ENCODE measurements at regions not wholly inside any gene's neighbourhood (a gene's known extent, or its start where the extent isn't known, plus 50 kb on each side); places are given as distances from the start of the nearest gene placed in this dataset.

DNA sequence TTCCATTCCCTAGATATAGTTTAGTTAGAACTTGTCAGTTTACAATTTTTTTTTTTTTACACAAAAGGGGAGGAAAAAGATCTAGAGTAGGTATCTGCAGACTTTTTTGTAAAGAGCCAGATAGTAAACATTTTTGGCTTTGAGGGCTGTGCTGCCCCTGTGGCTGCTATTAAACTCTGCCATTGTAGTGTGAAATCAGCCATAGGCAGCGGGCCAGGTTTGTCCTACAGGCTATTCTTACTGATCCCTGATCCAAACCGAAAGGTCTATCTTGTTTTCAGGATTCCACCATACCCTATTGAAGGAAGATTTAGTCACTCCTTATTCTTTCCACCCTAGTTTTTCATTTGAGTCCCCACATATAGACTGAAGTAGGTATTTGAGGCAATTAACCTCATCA, 203.4 kb downstream of the RND3 start:
- DNase-seq, result no peak
- peaks cover 0 to 2% (median 2%) of the 10 kb centered on the region in 3 donors for H3K27me3 Mint-ChIP-seq (ENCODE audit: low read depth in 3 of 3)
- H3K4me1 Mint-ChIP-seq, result no peaks in the 10 kb centered on the region
- no peak overlapping the region for H3K4me3 Mint-ChIP-seq
- H3K36me3 Mint-ChIP-seq, result no peaks in the 10 kb centered on the region
- peaks cover 4 to 30% (median 11%) of the 10 kb centered on the region in 6 donors for H3K9me3 Mint-ChIP-seq
- no peak overlapping the region for H3K27ac Mint-ChIP-seq

DNA sequence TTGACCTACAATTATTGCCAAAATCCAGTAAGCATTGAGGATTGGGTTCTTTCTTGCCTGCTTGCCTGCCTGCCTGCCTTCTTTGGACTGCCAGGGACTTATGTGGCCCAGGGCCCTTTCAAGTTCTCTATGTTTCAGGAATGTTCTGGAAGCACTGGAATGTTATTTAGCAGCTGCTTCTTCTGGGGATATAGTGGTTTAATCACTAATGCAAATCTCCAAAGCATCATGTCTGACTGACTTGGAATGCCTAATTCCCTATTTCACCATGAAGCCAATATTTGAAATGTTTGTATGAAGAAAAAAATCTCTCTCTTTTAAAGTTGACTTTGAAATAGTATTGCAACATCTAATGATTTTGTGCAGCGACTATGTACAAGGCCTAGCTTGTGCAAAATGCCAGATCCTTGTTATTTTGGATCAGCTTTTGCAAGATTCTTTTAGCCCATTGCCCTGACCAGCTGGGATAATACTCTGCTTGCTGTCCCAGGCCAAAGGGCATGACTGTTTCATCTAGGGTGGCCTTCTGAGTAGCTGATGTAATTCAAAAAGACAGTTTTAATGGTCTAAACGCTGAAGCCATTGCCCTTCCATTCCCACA, 204.6 kb downstream of the RND3 start:
- Mint-ChIP-seq H3K27me3 (ENCODE audit: low read depth in 3 of 3) (peaks cover 0 to 2% (median 2%) of the 10 kb centered on the region in 3 donors), H3K4me1 (no peaks in the 10 kb centered on the region), H3K4me3 (no peak overlapping the region), H3K9me3 (peaks cover 6 to 25% (median 11%) of the 10 kb centered on the region in 6 donors), H3K36me3 (no peaks in the 10 kb centered on the region), H3K27ac (no peak overlapping the region)
- no peak for DNase-seq

DNA sequence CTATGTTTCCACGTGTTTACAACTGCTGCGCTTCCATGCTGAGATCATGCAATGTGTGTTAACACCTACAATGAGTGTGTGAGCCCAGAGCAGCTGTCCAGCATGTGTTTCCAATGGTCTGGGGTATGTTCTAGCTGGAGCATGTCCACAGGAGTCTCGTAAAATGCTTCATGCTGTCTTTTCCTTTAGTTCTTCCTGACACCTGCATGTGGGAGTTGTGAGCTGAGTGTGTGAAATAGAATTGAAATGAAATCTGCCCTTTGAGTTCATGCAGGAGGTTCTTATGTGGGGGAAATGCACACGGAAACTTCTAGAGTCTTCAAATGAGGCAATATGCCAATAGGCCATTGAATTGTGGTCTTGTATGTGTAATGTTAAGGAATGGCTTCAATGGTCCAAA, 205.1 kb downstream of the RND3 start:
- Mint-ChIP-seq H3K9me3 (peaks cover 9 to 27% (median 14%) of the 10 kb centered on the region in 6 donors), H3K27ac (no peak overlapping the region), H3K27me3 (ENCODE audit: low read depth in 3 of 3) (peaks cover 0 to 2% (median 2%) of the 10 kb centered on the region in 3 donors), H3K4me3 (no peak overlapping the region), H3K4me1 (no peaks in the 10 kb centered on the region), H3K36me3 (no peaks in the 10 kb centered on the region)
- no peak for DNase-seq

DNA sequence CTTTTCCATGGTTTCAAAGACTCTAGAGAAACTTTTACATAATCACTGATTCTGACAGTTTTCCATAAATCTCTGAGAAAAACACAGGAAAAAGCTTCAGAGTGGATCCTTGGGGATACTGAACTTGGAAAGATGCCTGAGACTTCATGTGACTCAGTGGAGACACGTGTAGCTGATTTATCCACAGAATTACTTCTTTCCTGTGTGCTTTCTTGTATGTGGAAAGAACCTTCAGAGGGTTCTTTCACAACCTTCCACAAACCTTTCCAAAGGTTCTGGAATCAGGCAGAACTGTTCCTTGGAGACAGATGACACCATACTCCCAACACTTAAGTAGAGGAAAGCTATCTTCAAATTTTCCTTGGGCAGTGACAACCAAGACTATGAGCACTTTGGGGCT, 207.2 kb downstream of the RND3 start:
- H3K9me3 Mint-ChIP-seq, result peaks cover 15 to 44% (median 23%) of the 10 kb centered on the region in 6 donors
- H3K27me3 Mint-ChIP-seq (ENCODE audit: low read depth in 3 of 3), result peaks cover 0 to 5% (median 2%) of the 10 kb centered on the region in 3 donors
- no peaks in the 10 kb centered on the region for H3K36me3 Mint-ChIP-seq
- no peaks in the 10 kb centered on the region for H3K4me1 Mint-ChIP-seq
- no peak for DNase-seq
- H3K4me3 Mint-ChIP-seq, result no peak overlapping the region
- H3K27ac Mint-ChIP-seq, result no peak overlapping the region

DNA sequence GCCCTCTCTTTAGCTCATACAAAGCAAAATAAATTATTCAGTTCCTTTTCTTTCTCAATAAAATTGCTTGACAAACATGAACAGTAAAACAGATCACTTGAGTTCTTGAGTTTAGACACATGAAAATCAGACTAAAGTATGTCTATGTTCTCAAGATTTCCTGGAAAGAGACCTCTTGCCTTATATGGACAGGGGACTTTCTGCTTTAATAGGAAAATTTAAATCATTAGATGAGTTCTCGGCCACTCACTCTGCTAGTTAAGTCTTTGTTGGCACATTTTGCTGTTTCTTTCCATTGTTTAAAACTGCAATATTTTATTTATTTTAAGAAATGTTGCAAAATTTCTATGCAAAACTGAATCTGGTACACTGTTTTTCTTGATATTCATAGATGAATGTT, 207.8 kb downstream of the RND3 start:
- Mint-ChIP-seq H3K27ac (no peak overlapping the region), H3K36me3 (no peaks in the 10 kb centered on the region), H3K4me1 (no peaks in the 10 kb centered on the region)

DNA sequence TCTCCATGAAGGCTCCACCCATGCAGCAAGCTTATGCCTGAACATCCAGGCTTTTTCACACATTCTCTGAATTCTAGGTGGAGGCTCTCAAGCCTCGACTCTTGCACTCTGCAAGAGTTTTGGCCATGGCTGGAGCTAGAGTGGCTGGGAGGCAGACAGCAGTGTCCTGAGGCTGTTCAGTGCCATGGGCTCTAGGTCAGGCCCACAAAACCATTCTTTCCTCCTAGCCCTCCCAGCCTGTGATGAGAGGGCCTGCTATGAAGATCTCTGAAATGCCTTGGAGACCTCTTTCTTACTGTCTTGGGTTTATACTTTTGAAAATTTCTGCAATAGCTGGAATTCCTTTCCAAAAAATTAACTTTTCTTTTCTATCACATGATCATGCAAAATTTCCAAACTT, 210.7 kb downstream of the RND3 start:
- Mint-ChIP-seq H3K4me1 (no peaks in the 10 kb centered on the region), H3K36me3 (no peaks in the 10 kb centered on the region), H3K9me3 (peaks cover 13 to 56% (median 23%) of the 10 kb centered on the region in 6 donors), H3K4me3 (no peak overlapping the region), H3K27me3 (ENCODE audit: low read depth in 3 of 3) (peaks cover 0 to 5% (median 0%) of the 10 kb centered on the region in 3 donors), H3K27ac (no peak overlapping the region)
- no peak for DNase-seq

More for the DNA sequence above, 207.8 kb downstream of the RND3 start:
- Mint-ChIP-seq H3K27me3 (ENCODE audit: low read depth in 3 of 3) (peaks cover 0 to 5% (median 2%) of the 10 kb centered on the region in 3 donors), H3K9me3 (peaks cover 13 to 49% (median 25%) of the 10 kb centered on the region in 6 donors), H3K4me3 (no peak overlapping the region)
- no peak for DNase-seq

DNA sequence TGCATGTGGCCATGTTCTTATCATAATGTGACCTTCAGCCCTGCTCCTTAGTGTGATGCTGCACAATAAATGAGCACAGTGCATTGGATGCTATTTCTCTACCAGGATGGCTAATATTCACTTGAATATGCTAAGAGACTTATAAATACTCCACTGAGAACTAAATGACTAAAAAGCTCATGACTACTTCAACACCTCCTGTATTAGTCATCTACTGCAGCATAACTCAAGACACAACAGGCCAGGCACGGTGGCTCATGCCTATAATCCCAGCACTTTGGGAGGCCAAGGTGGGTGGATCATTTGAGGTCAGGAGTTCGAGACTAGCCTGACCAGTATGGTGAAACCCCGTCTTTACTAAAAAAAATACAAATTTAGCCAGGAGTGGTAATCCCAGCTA, 213.4 kb downstream of the RND3 start:
- Mint-ChIP-seq H3K4me1 (no peaks in the 10 kb centered on the region), H3K27ac (no peak overlapping the region), H3K9me3 (peaks cover 13 to 44% (median 22%) of the 10 kb centered on the region in 6 donors), H3K36me3 (no peaks in the 10 kb centered on the region), H3K4me3 (no peak overlapping the region), H3K27me3 (ENCODE audit: low read depth in 3 of 3) (peaks cover 0 to 3% (median 0%) of the 10 kb centered on the region in 3 donors)
- DNase-seq, result no peak

DNA sequence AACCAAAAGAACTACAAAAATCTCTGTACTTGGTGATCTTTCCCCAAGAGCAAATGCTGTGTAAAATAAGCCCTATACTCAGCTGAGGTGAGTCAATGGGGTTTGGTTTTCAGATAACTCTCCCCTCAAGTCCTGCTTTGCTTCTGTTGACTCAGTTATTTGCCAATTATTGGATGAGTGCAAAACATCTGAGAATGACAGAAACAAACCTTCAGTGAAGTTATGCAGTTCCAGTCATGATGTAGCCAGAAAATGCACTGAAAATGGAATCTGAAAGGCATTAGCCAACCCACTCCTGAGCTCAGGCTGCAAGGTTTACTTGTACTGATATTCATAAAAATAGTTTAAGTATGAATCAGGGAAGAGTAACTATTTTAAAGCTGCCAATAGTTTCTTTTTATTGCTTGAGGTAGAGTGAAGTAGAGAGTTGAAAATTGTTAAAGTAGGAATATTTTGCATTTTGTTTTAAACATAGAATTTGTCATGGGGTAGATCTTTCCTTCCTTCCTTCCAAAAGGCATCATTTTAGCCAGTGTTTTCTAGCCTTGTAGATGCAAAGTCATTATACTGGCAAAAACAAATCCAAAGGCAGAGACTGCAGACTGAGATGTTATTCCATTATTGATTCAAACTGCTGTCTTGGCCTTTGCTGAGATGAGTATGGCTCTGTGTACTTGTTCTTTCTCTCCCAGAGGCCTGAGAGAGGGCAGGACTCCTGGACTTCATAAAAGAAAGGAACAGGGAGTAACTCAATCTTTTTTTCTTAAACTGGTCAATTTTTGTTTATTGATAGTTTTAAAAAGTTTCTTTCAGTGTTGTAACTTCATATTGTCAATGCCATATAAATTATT, 215.3 kb downstream of the RND3 start:
- Mint-ChIP-seq H3K36me3 (no peaks in the 10 kb centered on the region), H3K9me3 (peaks cover 10 to 45% (median 19%) of the 10 kb centered on the region in 6 donors), H3K27me3 (ENCODE audit: low read depth in 3 of 3) (peaks cover 0 to 2% (median 1%) of the 10 kb centered on the region in 3 donors), H3K4me3 (no peak overlapping the region), H3K27ac (no peak overlapping the region), H3K4me1 (no peaks in the 10 kb centered on the region)
- DNase-seq, result no peak

DNA sequence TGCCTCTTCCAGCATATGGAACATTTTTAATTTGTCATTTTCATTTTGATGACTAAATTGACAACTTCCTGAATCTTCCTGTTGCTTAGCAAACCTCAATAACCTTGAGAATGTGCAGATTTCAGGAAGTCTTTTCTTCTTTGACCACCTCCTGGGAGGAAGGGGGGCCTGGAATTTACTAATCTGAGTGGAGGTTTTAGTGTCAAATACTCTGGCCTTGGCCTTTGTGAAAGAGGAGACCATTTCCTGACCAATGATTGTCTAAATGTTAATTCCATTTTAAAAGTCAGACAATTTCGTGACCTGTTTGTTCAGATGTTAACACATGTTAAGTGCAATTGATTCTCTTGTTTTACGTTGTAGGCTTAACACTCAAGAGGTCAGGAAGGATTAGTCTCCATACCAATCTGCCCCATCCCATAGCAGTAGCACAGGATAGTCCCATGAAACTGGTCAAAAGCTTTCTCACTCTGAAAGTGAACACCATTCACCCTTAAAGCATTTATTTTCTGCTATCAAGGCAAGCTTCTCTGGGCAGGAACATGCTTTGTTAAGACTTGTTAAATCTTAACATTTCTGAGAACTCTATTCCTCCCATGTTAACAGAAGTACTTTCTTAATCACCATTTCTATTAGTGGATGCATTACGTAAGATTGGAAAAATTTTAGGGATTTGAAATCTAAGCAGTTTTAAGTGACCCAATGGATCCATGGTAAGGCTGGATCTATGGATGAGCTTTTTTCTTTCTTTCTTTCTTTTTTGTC, 219.6 kb downstream of the RND3 start:
- no peaks in the 10 kb centered on the region for H3K4me1 Mint-ChIP-seq
- DNase-seq, result no peak
- H3K27ac Mint-ChIP-seq, result no peak overlapping the region
- H3K27me3 Mint-ChIP-seq (ENCODE audit: low read depth in 3 of 3), result peaks cover 0 to 3% (median 0%) of the 10 kb centered on the region in 3 donors
- H3K36me3 Mint-ChIP-seq, result no peaks in the 10 kb centered on the region
- H3K9me3 Mint-ChIP-seq, result peaks cover 4 to 15% (median 10%) of the 10 kb centered on the region in 6 donors
- no peak overlapping the region for H3K4me3 Mint-ChIP-seq

DNA sequence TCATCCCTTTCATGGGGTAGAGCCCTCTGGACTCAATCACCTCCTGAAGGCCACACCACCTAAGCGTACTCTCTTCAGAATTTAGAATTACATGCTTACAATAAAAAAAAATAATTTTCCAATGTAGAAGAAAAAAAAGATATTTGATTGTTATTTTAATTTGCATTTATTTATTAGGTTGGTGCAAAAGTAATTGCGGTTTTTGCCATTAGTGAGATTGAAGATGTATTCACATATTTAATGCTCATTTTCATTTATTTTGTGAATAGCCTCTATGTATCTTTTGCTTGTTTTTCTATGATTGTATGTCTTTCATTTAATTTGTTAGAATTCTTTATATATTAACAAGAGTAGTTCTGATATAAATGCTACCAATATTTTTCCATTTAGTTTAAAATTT, 220.5 kb downstream of the RND3 start:
- Mint-ChIP-seq H3K36me3 (no peaks in the 10 kb centered on the region), H3K27me3 (ENCODE audit: low read depth in 3 of 3) (peaks cover 0 to 3% (median 0%) of the 10 kb centered on the region in 3 donors), H3K4me3 (no peak overlapping the region), H3K27ac (no peak overlapping the region), H3K4me1 (no peaks in the 10 kb centered on the region), H3K9me3 (peaks cover 7 to 15% (median 9%) of the 10 kb centered on the region in 6 donors)
- no peak for DNase-seq

DNA sequence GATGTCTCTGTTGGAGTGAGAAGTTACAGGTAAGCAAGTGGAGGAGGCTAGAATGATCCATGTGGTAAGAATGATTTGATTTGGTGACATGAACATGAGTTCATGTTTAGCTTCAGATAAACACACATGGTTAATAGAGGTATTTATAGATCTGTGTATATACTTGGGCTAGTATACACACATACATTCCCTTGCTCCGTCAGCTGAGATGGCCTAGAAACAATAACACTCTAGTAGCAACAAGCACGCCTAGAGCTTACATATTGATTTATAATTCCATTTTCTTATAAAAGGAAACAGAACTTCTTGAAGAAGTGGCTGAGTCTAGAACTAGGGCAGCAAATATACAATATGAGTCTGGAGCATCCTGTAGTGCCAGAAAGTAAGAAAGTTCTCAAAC, 223.0 kb downstream of the RND3 start:
- Mint-ChIP-seq H3K36me3 (no peaks in the 10 kb centered on the region), H3K27me3 (ENCODE audit: low read depth in 3 of 3) (peaks cover 0 to 3% (median 0%) of the 10 kb centered on the region in 3 donors), H3K4me3 (no peak overlapping the region), H3K9me3 (peaks cover 6 to 27% (median 8%) of the 10 kb centered on the region in 6 donors), H3K4me1 (no peaks in the 10 kb centered on the region), H3K27ac (no peak overlapping the region)
- no peak for DNase-seq

DNA sequence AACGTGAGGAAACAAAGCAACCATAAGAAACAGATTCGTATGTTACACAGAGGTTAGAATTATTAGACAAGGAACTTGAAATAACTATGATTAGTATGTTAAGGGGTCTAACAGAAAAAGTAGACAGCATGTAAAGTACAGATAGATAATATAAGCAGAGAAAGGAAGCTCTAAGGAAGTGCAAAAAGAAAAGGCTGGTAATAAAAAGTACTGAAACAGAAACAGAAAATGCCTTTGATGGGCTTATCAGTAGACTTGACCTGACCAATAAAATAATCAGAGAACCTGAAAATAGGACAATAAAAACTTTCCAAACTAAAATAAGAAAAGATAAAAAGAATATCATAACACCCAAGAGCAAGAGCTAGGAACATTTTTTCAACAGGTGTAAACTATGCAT, 225.8 kb downstream of the RND3 start:
- H3K27me3 Mint-ChIP-seq (ENCODE audit: low read depth in 3 of 3), result peaks cover 0 to 2% (median 0%) of the 10 kb centered on the region in 3 donors
- H3K4me3 Mint-ChIP-seq, result no peak overlapping the region
- no peak overlapping the region for H3K27ac Mint-ChIP-seq
- no peaks in the 10 kb centered on the region for H3K36me3 Mint-ChIP-seq
- peaks cover 3 to 28% (median 13%) of the 10 kb centered on the region in 6 donors for H3K9me3 Mint-ChIP-seq
- no peak for DNase-seq
- H3K4me1 Mint-ChIP-seq, result no peaks in the 10 kb centered on the region

DNA sequence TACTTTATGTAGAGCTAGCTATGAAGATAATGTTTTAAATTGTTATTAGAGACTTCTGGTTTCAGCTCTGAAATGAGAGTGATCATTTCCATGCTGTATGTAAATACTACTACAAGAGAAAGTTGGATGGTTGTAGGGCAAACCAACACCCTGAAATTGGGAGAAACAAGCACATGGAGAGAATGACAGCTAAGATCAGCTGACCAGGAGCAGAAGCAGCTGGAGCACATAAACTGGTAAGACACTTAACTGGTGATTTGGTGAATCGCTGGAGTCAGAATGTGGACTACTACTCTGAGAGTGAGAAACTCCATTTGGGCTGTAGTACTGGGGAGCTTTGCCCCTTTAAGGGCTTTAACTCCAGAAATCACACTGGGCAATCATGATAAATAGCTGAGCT, 226.8 kb downstream of the RND3 start:
- H3K4me1 Mint-ChIP-seq, result no peaks in the 10 kb centered on the region

DNA sequence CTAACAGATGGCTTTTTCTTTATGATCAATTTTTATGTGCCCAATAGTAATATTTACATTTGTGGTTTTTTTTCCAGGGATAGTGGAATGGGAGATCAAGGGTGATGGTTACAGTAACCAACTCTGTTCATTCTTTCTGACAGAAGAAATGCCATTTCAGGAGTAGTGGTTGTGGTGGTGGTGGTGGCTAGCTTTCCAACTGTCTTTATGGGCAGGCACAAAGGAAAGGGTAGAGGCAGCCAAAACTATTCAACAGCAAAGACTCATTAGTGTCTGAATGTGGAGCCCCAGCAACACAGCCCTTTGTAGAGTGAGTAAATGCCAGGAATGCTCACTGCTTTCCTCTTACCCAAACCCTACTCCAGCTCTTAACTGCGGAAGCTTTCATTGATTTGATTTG, 227.7 kb downstream of the RND3 start:
- no peaks in the 10 kb centered on the region for H3K36me3 Mint-ChIP-seq
- peaks cover 0 to 2% (median 0%) of the 10 kb centered on the region in 3 donors for H3K27me3 Mint-ChIP-seq (ENCODE audit: low read depth in 3 of 3)
- H3K4me3 Mint-ChIP-seq, result no peak overlapping the region
- no peak overlapping the region for H3K27ac Mint-ChIP-seq
- H3K4me1 Mint-ChIP-seq, result no peaks in the 10 kb centered on the region
- no peak for DNase-seq
- H3K9me3 Mint-ChIP-seq, result peaks cover 2 to 28% (median 15%) of the 10 kb centered on the region in 6 donors

More for the DNA sequence above, 226.8 kb downstream of the RND3 start:
- Mint-ChIP-seq H3K4me3 (no peak overlapping the region), H3K27me3 (ENCODE audit: low read depth in 3 of 3) (peaks cover 0 to 2% (median 0%) of the 10 kb centered on the region in 3 donors), H3K36me3 (no peaks in the 10 kb centered on the region), H3K9me3 (peaks cover 3 to 28% (median 13%) of the 10 kb centered on the region in 6 donors), H3K27ac (no peak overlapping the region)
- no peak for DNase-seq

Data from immature natural killer cell (primary cell).